IMR-90 (cell line): ENCODE measurements at regions not wholly inside any gene's neighbourhood (a gene's known extent, or its start where the extent isn't known, plus 50 kb on each side); places are given as distances from the start of the nearest gene placed in this dataset.

Experiments
- ATAC-seq: fragments of 200-7000 bp; cut with Tn5 transposase; 2 replicates; pipeline ENCODE4 v1.9.1; 2020; ENCODE audit warnings: low read depth, mild to moderate bottlenecking, moderate library complexity
- BruUV-seq: library from RNA; stranded (reverse); fragments of 400-500 nt; replicated peaks from 2 replicates; lab custom pipeline; 2021; lab: Mats Ljungman, UMichigan
- CTCF ChIA-PET: fragments of 300-600 bp; formaldehyde crosslinking; extraction: SDS; loops from one replicate; lab custom pipeline; 2021; ENCODE audit warnings: antibody characterized with exemption; lab: Yijun Ruan, JAX
- POLR2A ChIA-PET: fragments of 300-600 bp; sonication (Branson Sonifier 250); formaldehyde crosslinking; loops from one replicate; lab custom pipeline; 2022; ENCODE audit warnings: antibody characterized with exemption; ENCODE audit not compliant: unreplicated experiment; lab: Charles Lee
- DNase-seq: peaks from one replicate; pipeline ENCODE4 v3.0.0; 2013
- H2AFZ ChIP-seq: replicated peaks from 2 replicates; pipeline ENCODE3; 2013; ENCODE audit warnings: low read length, mild to moderate bottlenecking; ENCODE audit not compliant: poor library complexity
- H2AK5ac ChIP-seq: 2 replicates; pipeline ENCODE4 v1.6.1; 2013; ENCODE audit warnings: low read depth, low read length, inconsistent platforms
- H2AK9ac ChIP-seq: replicated peaks from 2 replicates; pipeline ENCODE3; 2013; ENCODE audit warnings: mild to moderate bottlenecking, low read depth, low read length, moderate library complexity; ENCODE audit not compliant: poor library complexity
- H2BK120ac ChIP-seq: 2 replicates; pipeline ENCODE4 v1.6.1; 2013; ENCODE audit warnings: low read depth, low read length, inconsistent platforms
- H2BK15ac ChIP-seq: 3 replicates; pipeline ENCODE4 v1.6.1; 2013; ENCODE audit warnings: low read depth, low read length, inconsistent platforms
- H2BK20ac ChIP-seq: 2 replicates; pipeline ENCODE4 v1.6.1; 2013; ENCODE audit warnings: low read depth, mild to moderate bottlenecking, inconsistent platforms, low read length, moderate library complexity
- H2BK5ac ChIP-seq: 2 replicates; pipeline ENCODE4 v1.6.1; 2013; ENCODE audit warnings: mild to moderate bottlenecking, low read depth, low read length, inconsistent platforms; ENCODE audit not compliant: poor library complexity, severe bottlenecking
- H3K14ac ChIP-seq: replicated peaks from 2 replicates; pipeline ENCODE4 v1.6.1; 2013; ENCODE audit warnings: low read depth, low read length, inconsistent platforms
- H3K18ac ChIP-seq: 2 replicates; pipeline ENCODE4 v1.6.1; 2013; ENCODE audit warnings: low read depth, low read length, control low read depth
- H3K23ac ChIP-seq: 2 replicates; pipeline ENCODE4 v1.6.1; 2013; ENCODE audit warnings: low read depth, low read length, inconsistent platforms
- H3K27ac ChIP-seq: 2 replicates; pipeline ENCODE4 v1.5.1; 2013; ENCODE audit warnings: mild to moderate bottlenecking, control low read depth, low read length; ENCODE audit not compliant: insufficient read depth
- H3K27me3 ChIP-seq: 2 replicates; pipeline ENCODE4 v1.6.1; 2013; ENCODE audit warnings: low read length; ENCODE audit not compliant: control insufficient read depth, insufficient read depth
- H3K36me3 ChIP-seq: 2 replicates; pipeline ENCODE4 v1.6.1; 2013; ENCODE audit warnings: low read length, mixed read lengths; ENCODE audit not compliant: control insufficient read depth, insufficient read depth
- H3K4ac ChIP-seq: 2 replicates; pipeline ENCODE4 v1.6.1; 2013; ENCODE audit warnings: low read depth, low read length, inconsistent platforms
- H3K4me1 ChIP-seq: 2 replicates; pipeline ENCODE4 v1.6.1; 2013; ENCODE audit warnings: low read length, mixed read lengths; ENCODE audit not compliant: control insufficient read depth, insufficient read depth
- H3K4me2 ChIP-seq: 2 replicates; pipeline ENCODE4 v1.6.1; 2013; ENCODE audit warnings: low read depth, mild to moderate bottlenecking, control low read depth, low read length, moderate library complexity
- H3K4me3 ChIP-seq: 2 replicates; pipeline ENCODE4 v1.5.1; 2013; ENCODE audit warnings: low read depth, mild to moderate bottlenecking, control low read depth, low read length, moderate library complexity; ENCODE audit not compliant: insufficient read depth
- H3K56ac ChIP-seq: 2 replicates; pipeline ENCODE4 v1.6.1; 2013; ENCODE audit warnings: low read length, inconsistent platforms; ENCODE audit not compliant: insufficient read depth; ENCODE audit errors: extremely low read depth
- H3K79me1 ChIP-seq, 2 experiments: 2 replicates each; pipeline ENCODE4 v1.6.1; 2013; ENCODE audit warnings: low read length in 2 of 2, inconsistent platforms in 1 of 2, low read depth in 1 of 2
- H3K9ac ChIP-seq: 2 replicates; pipeline ENCODE4 v1.6.1; 2013; ENCODE audit warnings: low read depth, low read length, control low read depth
- H3K9me1 ChIP-seq: 2 replicates; pipeline ENCODE4 v1.6.1; 2013; ENCODE audit warnings: low read length, inconsistent platforms; ENCODE audit not compliant: insufficient read depth
- H3K9me3 ChIP-seq: 2 replicates; pipeline ENCODE4 v1.6.1; 2013; ENCODE audit warnings: low read length; ENCODE audit not compliant: control insufficient read depth, insufficient read depth
- H4K20me1 ChIP-seq: 2 replicates; pipeline ENCODE4 v1.6.1; 2013; ENCODE audit warnings: low read length, inconsistent platforms; ENCODE audit not compliant: insufficient read depth
- H4K5ac ChIP-seq: 2 replicates; pipeline ENCODE4 v1.6.1; 2013; ENCODE audit warnings: mild to moderate bottlenecking, low read depth, low read length, control low read depth
- H4K8ac ChIP-seq, 2 experiments: 2 replicates each; pipeline ENCODE4 v1.6.1; 2013; ENCODE audit warnings: low read depth in 2 of 2, low read length in 2 of 2, control low read depth in 1 of 2, inconsistent platforms in 1 of 2
- H4K91ac ChIP-seq: 2 replicates; pipeline ENCODE4 v1.6.1; 2013; ENCODE audit warnings: low read depth, low read length, inconsistent platforms; ENCODE audit not compliant: insufficient read depth
- BHLHE40 ChIP-seq: fragments of 150-350 bp; IDR thresholded peaks from 2 replicates; pipeline ENCODE4 v1.6.1; 2016; ENCODE audit warnings: mild to moderate bottlenecking, low read depth, low read length
- MXI1 ChIP-seq: IDR thresholded peaks from 2 replicates; pipeline ENCODE4 v1.6.1; 2012; ENCODE audit warnings: low read depth, mild to moderate bottlenecking, low read length, moderate library complexity, borderline replicate concordance
- NFE2L2 ChIP-seq: fragments of 150-350 bp; IDR thresholded peaks from 2 replicates; pipeline ENCODE4 v1.6.1; 2016; ENCODE audit warnings: low read depth, mild to moderate bottlenecking, low read length
- POLR2A ChIP-seq: IDR thresholded peaks from 2 replicates; pipeline ENCODE4 v1.6.1; 2012; ENCODE audit warnings: mild to moderate bottlenecking, low read depth, low read length
- RCOR1 ChIP-seq: IDR thresholded peaks from 2 replicates; pipeline ENCODE4 v1.6.1; 2012; ENCODE audit warnings: mild to moderate bottlenecking, low read length, improper control_type of control experiment; ENCODE audit not compliant: insufficient replicate concordance
- SMC3 ChIP-seq: fragments of 150-350 bp; IDR thresholded peaks from 2 replicates; pipeline ENCODE4 v1.6.1; 2016; ENCODE audit warnings: low read depth, mild to moderate bottlenecking, antibody characterized with exemption, low read length, moderate library complexity
- USF2 ChIP-seq: fragments of 150-350 bp; IDR thresholded peaks from 2 replicates; pipeline ENCODE4 v1.6.1; 2017; ENCODE audit warnings: mild to moderate bottlenecking, antibody characterized with exemption, low read length, low read depth
- WGBS, 2 experiments: methylation state at CpG; one replicate each; pipeline versions ENCODE4 v1.1.5 to v1.1.7; 2013; ENCODE audit warnings: missing lambda C conversion rate in 2 of 2; ENCODE audit not compliant: insufficient read length in 1 of 2; ENCODE audit errors: extremely low coverage in 2 of 2; 5-methylcytosine and 5-hydroxymethylcytosine counted together
- dilution Hi-C: fragments of 300-500 bp; cut with HindIII; formaldehyde crosslinking; loops from one replicate; pipeline ENCODE4 v1.14.3; 2018; ENCODE audit warnings: low sequenced_read_pairs; ENCODE audit not compliant: unreplicated experiment
- in situ Hi-C: fragments of 300-500 bp; cut with MboI; formaldehyde crosslinking; loops from 3 replicates; pipeline ENCODE4 v1.14.3; 2019; ENCODE audit warnings: low sequenced_read_pairs, inconsistent platforms, mixed read lengths
- intact Hi-C: fragments of 100-400 bp; cut with micrococcal nuclease; formaldehyde crosslinking; loops from 2 replicates; pipeline ENCODE4 v1.10.0; 2022

GRCh38 chr12:115473257-115473956, 789.4 kb upstream of the TBX3 start:
- Histone ChIP-seq H2AK9ac (no peak overlapping the region), H4K8ac (no peak overlapping the region), H2BK120ac (no peak overlapping the region), H3K14ac (no peak overlapping the region), H2BK15ac (no peak overlapping the region), H3K18ac (no peak overlapping the region), H3K27me3 (no peaks in the 10 kb centered on the region), H2AK5ac (no peak overlapping the region), H3K56ac (no peak overlapping the region), H3K9ac (no peak overlapping the region), H3K4me1 (no peaks in the 10 kb centered on the region), H4K5ac (no peak overlapping the region), H3K4me2 (no peak overlapping the region), H2BK20ac (no peak overlapping the region), H2AFZ (no peak overlapping the region), H3K27ac (no peak overlapping the region), H3K36me3 (no peaks in the 10 kb centered on the region), H3K4me3 (no peak overlapping the region), H3K4ac (no peak overlapping the region), H3K23ac (no peak overlapping the region), H3K9me1 (no peaks in the 10 kb centered on the region), H3K79me1 (no peaks in the 10 kb centered on the region), H4K20me1 (no peaks in the 10 kb centered on the region), H3K9me3 (no peaks in the 10 kb centered on the region), H2BK5ac (no peak overlapping the region), H4K91ac (no peak overlapping the region)
- CTCF ChIA-PET: no interaction called here
- BruUV-seq: no TSS peak
- dilution Hi-C loops (no loop called here), intact Hi-C loops (no loop called here), in situ Hi-C loops (no loop called here)
- DNase-seq: no peak
- ATAC-seq: no peak
- no peak for TF ChIP-seq USF2
- no peak for TF ChIP-seq BHLHE40
- TF ChIP-seq NFE2L2: no peak
- TF ChIP-seq MXI1: no peak
- no peak for TF ChIP-seq RCOR1
- no peak for TF ChIP-seq SMC3
- TF ChIP-seq POLR2A: no peak
- POLR2A ChIA-PET: no interaction called here
- WGBS, 2 experiments: no CpG with 5 or more reads among the region's 7 CpGs
